IPS-NIHi7 (cell line): ENCODE measurements at regions not wholly inside any gene's neighbourhood (a gene's known extent, or its start where the extent isn't known, plus 50 kb on each side); places are given as distances from the start of the nearest gene placed in this dataset.

ENCODE experiments used
- DNase-seq: peaks from one replicate; pipeline ENCODE4 v3.0.0; 2012; ENCODE audit warnings: mixed read lengths; ENCODE audit errors: extremely low spot score

DNA sequence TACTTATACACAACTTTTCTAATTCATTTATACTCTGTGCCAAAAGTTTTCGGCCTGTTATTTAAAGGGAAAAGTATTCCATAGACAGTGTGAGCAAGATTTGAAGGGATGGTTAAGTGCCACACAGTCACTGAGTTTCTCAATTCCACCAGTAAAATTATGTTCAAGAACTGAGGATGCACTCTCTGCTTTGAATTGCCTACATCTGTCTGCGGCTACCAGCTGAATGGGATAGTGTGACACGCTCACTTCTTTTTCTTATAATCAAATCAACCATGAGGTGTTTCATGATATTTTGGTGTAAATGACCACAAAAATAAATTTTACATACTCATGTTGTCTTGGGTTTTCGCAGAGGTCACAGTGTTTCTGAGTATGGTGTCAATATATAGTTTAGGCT lies 218.4 kb upstream of the TMEM161B start:
- DNase-seq, result no peak

DNA sequence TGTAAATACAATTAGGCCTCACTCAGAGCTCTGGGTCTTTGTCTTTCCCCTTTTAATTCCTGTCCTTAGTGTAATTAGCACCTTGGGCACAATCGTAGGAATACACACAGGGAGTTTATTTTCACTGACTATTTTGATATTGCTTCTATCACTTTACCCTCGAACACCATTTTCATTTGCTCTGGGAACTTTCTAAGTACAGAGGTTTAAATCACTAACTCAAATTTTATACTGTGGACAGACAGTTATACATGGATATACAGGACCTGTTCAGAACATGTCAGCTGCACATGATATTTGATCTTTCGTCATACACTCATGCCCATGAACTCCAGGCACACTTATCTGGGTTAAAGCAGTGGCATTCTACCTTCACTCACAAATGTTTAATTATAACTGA lies 217.8 kb upstream of the TMEM161B start:
- DNase-seq, result no peak

DNA sequence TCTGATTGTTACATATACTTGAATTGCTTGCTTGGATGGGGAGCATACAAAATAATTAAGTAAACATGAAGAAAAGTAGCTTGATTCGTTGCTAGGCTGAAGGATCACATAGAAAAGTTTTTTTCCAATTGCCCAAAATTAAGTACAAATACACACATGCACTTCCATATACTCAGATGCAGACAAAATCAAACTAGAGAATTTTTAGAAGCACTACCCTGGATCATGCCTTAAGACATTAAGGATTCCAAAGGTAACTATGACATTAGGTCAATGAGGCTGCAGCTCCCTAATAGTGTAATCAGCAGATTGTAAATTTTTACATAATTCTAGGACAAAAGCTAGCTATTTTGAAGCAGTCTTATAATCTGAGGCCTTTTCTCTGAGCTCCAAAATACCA lies 216.9 kb upstream of the TMEM161B start:
- no peak for DNase-seq

DNA sequence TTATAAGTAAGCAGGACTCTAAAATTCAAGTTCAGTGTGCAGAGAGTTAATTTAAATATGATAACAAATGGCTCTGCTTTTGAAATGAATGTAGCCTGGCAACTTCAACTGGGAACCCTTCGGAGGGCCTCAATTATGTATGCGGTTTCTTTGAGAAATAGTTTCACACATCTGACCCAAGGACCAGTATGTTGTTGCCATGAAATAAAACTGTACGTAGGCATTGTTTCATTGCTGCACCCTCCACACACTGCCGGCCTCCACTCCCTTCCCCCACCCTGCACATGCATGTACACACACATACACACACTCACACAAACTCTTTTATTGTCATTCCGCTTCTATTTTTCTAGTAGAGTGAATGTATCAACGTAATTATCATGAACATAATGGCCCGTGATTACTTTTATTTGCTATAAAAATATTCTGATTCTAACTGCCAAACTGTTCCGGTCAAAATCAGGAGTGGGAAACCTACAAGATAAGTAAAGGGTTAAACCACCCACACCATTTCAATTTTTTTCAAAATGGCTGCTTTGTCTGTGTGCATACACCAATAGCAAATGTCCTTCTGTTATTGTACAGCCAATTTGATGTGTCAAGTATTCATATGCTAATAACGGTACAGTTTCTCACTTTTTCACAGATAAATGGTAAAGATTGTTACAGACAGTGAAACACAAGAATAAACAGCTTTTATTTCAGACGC lies 215.5 kb upstream of the TMEM161B start:
- no peak for DNase-seq

DNA sequence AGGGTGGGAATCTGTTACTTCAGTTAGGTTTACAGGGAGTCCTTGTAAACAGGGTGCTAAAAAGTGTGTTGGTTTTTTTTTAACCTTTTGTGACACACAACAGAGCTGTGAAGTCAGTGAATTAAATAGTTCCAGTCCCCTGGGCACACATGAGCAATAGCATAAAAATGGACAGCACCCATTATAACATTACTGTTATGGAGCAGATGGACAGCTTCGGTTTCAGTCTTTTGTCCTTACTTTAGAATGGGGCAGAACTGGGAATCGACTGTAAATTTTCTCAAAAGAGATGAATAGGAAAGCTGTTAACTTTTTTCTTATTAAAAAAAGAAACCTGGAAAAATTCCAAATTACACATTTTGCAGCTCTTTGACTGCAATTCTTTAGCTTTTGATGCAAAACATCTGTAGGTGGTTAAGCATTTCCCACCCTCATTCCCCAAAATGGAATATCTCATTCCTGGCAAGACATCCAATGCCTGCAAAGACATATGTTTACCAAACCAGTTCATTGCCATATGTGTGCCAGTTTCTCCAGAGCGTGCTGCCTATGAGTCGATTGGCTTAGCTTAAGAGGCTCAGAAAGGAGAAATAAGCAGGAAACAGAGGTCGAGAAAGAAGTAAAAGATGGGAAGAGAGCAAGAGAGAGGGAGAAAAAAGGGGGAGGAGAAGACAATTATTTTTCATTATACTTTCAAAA lies 212.3 kb upstream of the TMEM161B start:
- no peak for DNase-seq

DNA sequence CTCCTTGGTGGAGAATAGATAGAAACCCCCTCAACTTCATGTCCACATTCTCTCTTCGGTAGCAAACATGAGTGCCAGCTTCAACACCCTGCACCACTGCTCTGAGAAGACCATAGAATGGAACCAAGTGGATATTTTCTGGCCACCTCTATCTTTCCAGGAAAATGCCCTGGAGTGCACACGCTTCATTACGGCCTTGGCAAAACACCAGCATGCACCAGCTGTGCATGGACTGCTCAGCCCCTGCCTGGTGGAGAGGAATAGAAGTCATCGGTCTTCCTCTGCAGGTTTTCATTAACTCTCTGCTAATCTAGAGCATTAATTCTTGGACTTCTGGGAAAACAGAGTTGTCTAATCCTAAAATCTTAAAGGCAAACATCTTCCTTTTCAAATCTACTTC lies 211.6 kb upstream of the TMEM161B start:
- no peak for DNase-seq

DNA sequence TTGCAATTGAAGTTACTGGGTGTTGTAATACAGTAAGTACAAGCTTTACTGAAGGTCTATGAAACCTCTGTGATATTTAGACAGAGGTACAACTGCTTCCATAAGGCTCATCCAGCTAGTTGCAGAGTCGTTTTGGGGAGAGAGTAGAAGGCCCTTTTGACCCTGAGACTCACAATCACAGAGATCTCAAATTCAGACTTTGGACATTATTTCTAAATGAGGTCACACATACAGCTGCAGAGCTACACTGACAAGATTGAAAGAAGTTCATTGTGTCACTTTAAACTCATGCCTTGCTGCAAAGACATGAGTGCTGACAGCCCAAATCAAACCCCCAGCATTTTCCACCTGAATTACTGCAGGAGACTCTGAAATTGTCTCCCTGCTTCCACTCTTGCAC lies 205.9 kb upstream of the TMEM161B start:
- DNase-seq, result no peak

DNA sequence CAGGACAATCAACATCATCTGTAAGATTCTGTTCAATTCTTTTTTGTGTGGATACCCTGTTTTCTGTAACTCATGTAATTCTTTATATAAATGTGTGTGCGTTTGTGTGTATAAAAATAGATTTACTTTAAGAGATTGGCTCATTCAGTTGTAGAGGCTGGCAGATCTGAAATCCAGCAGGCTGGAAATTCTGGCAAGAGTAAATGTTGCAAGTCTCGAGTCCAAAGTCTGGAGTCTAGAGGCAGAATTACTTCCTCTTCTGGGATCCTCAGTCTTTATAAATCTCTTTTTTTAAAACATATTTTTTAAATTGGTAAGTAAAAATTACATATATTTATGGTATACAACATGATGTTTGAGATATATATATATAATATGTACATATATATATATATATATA lies 202.1 kb upstream of the TMEM161B start:
- no peak for DNase-seq

DNA sequence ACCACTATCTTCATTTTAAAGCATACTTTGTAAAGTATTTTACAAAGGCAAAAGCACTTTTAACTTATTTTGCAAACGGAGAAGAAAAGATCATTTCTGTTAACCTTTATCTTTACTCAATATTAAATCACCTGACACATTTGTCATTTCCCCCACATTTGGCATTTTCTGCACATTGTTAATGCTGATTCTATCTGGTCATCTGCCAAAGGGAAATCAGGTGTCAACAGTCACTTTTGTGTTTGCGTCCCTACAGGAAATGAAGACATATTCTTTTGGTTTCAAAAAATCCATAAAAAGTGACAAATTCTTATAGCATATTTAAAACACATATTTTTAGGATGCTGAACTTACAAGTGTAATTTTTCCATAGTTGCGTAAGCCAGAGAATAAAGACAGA lies 191.3 kb upstream of the TMEM161B start:
- DNase-seq, result no peak

DNA sequence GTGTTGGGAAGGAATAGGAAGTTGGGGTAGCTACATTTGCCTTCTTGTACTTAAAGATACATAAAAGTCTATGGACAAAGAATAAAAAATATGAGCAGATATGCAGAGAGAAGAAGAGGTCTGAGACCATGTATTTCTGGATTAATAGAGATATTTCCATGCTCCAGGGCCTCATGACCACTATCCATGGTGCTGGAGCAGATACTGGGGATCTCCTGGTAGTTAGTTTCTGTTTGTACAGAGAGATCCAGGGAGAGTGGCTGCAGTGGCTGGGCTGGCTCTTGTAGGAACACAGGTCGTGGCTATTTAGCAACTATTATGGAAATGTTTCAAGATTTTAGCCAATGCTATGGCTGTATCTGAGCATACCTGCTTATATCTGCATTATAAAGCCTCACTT lies 184.2 kb upstream of the TMEM161B start:
- DNase-seq, result peak; percentile 40

DNA sequence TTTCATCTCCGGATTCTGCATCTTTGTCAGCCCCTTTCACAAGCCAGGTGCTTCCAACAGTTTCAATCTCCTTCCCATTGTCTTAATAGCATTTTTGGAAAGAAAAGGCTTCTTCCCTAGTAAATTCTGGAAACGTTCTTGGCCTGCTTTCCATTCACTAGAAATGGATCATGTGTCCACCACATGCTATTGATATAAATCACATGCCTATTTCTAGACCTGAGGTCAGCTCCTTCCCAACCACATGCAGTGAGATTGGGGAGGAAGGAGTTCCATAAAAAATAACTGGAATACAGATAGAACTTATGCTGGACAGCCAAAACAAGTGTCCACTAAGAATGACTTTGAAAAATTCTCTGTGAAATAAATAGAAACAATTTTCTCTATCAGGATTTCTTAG lies 181.6 kb upstream of the TMEM161B start:
- no peak for DNase-seq

DNA sequence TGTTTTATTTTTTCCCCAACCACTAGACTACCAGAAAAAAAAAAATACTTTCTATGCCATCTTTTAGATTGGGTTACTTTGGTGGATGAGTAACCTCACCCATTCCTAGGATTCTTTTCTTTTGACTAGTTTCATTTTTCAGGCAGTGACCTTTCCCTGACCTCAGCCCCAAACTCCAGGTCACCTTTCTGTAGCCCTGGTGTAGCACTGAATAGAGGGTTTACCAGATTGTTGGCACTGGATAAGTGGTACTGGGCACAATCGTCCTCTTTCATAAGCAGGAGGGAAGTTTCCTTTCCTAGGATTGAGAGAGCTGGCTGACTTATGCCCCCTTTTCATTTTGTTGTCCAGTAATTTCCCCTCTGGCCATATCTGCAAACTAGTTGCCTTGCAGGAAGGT lies 169.4 kb upstream of the TMEM161B start:
- no peak for DNase-seq

DNA sequence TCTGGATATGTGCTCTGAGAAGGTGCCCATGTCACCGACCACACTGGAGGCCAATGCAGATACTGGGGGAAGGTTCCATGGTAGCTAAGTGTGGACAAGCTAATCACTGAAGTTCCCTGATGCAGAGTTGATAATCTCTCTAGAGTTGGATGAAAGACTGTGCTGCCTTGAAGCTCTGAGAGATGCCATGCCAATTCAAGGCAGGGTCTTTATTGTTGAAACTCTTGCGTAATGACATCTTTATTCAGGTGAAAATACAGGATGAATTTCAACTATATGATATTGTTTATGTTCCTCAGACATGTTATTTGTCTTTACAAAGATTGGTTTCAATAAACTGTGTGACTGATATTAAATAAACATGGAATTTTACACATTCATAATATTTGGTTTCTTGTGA lies 167.6 kb upstream of the TMEM161B start:
- no peak for DNase-seq

DNA sequence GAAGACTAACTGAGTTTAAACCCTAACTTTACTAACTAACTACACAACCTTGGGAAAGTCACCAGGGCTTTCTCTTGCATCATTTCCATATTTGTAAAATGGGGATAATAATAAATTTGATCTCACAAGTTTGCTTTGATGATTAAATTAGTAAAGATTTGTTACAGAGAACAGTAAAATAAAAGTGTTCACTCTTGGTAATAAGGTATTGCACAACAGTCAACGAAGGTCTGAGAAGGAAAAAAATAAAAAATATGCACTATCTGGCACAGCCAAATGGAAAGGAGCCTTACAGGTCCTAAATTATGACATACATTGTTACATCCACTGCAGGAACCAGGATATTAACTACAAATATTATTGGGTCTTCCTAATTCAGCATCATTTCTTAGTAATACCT lies 160.0 kb upstream of the TMEM161B start:
- no peak for DNase-seq

DNA sequence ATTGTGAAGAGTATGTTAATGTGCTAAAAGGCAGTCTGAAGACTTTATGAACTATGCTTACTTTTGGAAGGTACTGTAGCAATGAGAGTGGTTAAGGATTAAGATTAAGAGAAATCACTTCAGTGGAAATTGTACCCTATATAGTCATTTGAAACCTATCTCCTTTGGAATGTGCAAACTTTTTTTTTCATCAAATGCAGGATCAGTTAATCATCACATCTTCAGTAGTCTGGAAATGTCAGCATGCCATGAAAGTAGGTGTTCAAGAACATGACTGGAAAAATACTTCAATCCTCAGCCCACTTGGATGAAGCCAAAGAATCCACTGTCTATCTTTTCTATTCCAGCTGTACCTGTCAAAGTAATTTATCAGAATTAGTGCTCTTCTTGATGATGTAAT lies 157.8 kb upstream of the TMEM161B start:
- no peak for DNase-seq

DNA sequence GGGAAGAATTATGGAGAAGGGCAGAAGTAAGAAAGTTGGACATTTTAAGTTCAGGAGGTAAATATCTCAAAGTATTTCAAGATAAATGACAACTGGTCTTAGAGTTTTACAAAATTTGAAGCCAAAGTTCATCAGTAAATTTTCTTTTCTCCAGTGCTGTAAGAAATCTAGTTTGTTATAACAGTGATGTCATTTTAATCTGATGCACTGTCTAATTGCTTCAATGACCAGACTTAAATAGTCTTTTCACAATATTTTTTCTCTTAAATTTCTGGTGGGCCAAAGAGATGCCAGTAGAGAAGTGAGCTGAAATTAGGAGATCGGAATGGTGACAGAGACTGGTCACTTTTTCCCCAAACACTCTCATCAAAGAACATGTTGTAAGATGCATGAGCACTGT lies 156.5 kb upstream of the TMEM161B start:
- no peak for DNase-seq

DNA sequence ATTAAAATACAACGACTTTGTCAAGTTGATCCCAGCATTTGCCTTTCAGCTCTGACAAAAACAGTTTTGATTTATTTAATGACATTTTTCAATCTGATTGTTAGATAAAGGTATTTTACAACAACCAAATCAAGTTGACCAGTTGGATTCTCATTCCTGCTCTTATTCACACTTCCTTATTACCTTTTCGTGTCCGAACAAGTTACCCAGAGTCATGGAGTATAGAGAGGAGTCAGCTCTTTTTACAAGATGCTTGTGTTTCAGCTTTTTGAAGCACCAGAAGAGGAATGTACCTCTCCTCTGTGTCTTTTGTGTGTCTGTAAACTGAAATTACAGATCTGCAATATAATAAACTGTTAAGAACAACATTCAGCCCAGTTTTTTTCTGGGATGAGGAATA lies 151.3 kb upstream of the TMEM161B start:
- DNase-seq, result no peak

DNA sequence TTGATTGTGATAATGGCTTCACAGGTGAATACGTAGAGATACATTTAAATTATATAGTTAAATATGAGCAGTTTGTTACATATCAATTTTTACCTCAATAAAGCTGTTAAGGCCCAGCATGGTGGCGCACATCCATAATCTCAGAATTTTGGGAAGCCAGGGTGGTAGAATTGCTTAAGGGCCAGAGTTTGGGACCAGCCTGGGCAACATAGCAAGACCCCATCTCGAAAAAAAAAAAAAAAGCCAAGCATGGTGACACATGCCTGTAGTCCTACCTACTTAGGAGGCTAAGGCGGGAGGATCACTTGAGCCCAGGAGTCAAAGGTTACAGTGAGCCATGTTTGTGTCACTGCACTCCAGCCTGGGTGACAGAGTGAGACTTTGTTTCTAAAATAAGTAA lies 138.7 kb upstream of the TMEM161B start:
- no peak for DNase-seq

DNA sequence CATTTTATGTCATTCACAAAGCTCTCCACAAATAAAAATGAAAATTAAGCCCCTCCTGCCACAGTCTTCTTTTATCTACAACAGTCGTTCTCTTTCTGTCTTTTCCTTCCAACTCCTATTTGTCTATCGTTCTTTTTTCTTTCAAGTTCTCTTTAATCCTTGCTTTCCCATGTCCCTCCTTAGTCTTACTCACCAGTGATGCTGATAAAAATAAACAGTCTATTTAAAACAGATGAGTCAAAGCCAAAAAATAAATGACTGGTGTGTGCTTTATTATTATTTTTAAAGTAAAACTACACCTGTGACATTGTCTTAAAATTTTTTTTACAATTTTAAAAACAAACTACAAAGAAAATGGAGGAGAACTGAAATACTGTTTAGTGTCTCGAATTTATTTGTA lies 137.1 kb upstream of the TMEM161B start:
- DNase-seq, result no peak

DNA sequence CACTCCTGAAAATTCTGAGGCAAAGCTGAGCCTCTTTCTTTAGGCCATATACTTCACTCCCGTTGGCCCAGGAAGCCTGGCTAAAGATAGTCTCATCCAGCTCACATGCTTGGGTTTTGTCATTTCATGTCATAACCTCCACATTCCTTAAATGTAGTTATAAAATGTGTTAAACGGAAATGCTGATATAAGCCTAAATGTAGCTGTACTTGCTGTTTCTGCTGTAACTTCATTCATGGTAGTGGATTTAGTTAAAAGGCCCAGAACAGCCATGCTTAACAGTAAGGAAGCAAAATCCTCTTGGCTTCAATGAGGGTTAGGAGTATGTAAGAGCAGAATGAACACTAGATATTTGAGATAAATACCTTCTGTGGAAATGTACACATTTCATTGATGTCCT lies 135.8 kb upstream of the TMEM161B start:
- DNase-seq, result no peak

DNA sequence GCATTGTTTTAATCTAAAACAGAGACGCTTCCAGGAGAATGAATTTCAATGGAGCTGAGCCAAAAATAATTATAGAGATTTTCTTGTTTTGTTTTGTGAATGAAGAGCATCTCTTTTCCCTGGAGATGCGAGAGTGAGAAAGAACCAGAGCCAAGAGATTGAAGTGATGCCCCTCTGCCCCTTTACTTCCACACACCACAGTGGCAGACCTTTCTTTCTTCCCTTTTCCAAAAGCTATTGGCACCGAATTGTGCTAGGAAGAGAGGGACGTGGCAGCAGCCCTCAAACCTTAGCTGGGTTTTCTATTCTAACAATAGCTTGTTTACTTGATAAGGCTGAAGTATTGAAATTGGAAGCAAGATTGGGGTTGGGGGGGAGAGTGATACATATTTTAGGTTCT lies 133.0 kb upstream of the TMEM161B start:
- no peak for DNase-seq

DNA sequence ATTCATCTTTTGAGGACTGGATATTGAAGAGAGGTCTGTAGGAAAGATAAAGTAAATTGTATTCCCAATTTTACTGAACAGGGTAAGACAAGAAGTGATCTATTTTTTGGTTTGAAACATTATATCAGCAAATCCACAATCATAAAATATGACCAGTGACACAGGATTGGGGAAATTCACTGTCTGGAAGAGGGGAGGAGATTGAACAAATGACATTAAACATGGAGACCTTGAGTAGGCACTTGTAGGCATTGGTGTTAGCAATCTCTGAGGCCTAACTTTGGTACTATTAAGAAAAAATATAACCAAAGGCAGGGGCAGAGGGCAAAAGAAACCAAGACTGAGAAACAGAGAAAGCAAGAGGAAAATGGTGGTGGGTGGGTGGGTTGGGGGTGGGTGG lies 132.6 kb upstream of the TMEM161B start:
- DNase-seq, result no peak

DNA sequence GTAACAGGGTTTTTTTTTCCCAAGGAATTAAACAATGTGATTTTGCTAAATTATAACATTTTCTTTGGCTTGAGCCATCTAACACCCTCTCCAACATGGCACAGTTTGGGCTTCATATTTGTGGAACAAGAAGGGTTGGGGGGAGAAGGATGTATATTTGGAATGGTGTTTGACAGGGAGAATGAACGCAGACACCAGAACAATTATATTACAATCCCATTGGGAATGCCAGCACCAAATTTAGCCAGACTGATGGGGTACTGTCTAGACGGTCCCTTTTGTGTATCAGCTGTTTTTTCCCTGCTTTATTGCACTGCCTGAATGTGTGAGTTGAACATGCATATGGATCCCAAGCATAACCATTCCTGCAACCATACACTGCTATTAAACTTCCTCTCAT lies 130.9 kb upstream of the TMEM161B start:
- no peak for DNase-seq

DNA sequence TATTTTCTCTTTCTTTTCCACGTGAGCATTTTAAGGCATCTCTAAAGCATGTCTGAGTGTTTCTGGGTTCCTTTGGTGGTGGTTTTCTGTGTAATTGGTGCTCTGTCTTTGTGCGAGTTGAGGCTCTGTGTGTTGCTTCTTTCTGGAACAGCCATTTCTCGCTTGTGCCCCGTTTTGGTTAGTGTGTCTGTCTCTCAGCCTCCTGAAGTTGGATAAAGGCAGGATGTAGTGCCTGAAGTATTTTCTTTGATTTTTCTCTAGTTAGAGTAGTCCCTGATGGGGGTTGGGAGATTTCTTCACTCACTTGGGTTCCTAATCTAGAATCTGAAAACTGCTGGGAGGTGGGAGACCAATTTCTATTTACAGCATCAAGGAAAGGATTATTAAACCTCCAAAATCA lies 129.7 kb upstream of the TMEM161B start:
- no peak for DNase-seq
